Peyer's patch (tissue), 4 donors: ENCODE measurements at regions not wholly inside any gene's neighbourhood (a gene's known extent, or its start where the extent isn't known, plus 50 kb on each side); places are given as distances from the start of the nearest gene placed in this dataset.

Experiments
- POLR2A ChIP-seq, 2 donors: fragments of 450-650 bp; IDR thresholded peaks; one replicate each; pipeline ENCODE4 v1.5.1; 2017; ENCODE audit warnings: antibody characterized with exemption in 2 of 2, mild to moderate bottlenecking in 2 of 2, moderate library complexity in 2 of 2
- TF ChIP-seq, protein P1 (sequence below), 6 experiments: fragments of 450-650 bp in 4 of 6; fragments of 200-600 bp in 2 of 6; sonication (generic) in 1 of 6; IDR thresholded peaks; one replicate each; pipeline ENCODE4 v1.5.1; 2017 to 2019; ENCODE audit warnings: antibody characterized with exemption in 6 of 6, mild to moderate bottlenecking in 3 of 6, moderate library complexity in 1 of 6

DNA sequence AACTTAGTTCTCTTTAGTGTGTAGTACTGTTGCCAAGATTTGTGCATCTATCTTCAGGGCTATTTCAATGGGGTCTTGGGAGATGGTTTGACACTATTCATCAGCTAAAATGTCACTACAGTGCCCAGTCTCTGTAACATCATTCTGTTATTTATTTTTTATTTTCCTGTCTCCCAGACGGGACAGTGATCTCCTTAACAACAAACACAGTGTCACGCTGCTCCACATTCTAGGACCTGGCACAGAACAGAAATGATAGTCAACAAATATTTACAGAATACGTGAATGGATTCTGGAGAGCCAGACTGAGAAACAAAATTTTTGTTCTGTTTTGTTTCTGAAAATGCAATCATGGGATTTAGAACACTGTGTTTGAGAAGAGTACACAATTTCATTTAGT, 937.7 kb upstream of the LRRN3 start:
- TF ChIP-seq POLR2A (IDR thresholded peaks at IDR 0.05): no peak
- TF ChIP-seq, protein P1, sequence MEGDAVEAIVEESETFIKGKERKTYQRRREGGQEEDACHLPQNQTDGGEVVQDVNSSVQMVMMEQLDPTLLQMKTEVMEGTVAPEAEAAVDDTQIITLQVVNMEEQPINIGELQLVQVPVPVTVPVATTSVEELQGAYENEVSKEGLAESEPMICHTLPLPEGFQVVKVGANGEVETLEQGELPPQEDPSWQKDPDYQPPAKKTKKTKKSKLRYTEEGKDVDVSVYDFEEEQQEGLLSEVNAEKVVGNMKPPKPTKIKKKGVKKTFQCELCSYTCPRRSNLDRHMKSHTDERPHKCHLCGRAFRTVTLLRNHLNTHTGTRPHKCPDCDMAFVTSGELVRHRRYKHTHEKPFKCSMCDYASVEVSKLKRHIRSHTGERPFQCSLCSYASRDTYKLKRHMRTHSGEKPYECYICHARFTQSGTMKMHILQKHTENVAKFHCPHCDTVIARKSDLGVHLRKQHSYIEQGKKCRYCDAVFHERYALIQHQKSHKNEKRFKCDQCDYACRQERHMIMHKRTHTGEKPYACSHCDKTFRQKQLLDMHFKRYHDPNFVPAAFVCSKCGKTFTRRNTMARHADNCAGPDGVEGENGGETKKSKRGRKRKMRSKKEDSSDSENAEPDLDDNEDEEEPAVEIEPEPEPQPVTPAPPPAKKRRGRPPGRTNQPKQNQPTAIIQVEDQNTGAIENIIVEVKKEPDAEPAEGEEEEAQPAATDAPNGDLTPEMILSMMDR (IDR thresholded peaks at IDR 0.05): no peak
